Hepatic stellate cell (primary cell): ENCODE measurements at regions not wholly inside any gene's neighbourhood (a gene's known extent, or its start where the extent isn't known, plus 50 kb on each side); places are given as distances from the start of the nearest gene placed in this dataset.
"Not testable (repeated sequence)": the region's sequence is repeated elsewhere in the genome, so short reads cannot be mapped to it uniquely, and the experiment has no call there.

Source experiments
- DNase-seq: peaks from one replicate; pipeline ENCODE4 v3.0.0; 2011; ENCODE audit warnings: low spot score

DNA sequence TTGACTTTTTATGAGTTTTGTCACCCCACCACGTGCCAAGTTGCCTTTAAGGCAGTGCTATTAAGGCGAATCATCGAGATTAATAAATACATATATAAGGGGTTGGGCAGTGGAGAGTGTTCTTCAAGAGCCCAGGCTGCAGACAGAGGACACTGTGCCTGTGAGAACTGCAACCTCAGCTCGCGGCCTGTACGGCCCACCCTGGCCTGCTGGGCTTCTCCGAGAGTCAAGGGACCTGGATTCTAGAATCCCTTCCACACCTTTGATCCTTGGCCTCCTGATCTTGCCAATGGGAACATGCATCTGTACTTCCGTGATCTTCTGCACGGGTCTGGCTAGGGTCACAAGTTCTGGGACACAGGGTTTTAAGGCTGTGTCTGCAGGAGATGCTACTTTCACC, 54.5 kb downstream of the IRX5 start:
- DNase-seq, result no peak

DNA sequence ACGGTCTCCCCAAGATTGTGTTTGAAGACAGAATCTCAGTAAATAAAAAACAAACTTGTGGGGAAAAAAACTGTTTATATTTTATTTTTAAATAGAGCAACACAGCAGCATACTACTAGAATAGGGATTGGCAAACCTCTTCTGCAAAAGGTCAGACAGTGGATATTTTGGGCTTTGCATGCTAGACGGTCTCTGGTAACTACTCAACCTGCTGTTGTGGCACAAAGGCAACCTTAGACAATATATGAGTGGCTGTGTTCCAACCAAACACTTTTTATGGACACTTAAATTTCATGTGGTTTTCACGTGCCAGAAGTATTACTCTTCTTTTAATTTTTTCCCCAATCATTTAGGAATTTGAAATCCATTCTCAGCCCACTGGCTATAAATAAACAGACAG, 55.0 kb downstream of the IRX5 start:
- DNase-seq, result no peak

DNA sequence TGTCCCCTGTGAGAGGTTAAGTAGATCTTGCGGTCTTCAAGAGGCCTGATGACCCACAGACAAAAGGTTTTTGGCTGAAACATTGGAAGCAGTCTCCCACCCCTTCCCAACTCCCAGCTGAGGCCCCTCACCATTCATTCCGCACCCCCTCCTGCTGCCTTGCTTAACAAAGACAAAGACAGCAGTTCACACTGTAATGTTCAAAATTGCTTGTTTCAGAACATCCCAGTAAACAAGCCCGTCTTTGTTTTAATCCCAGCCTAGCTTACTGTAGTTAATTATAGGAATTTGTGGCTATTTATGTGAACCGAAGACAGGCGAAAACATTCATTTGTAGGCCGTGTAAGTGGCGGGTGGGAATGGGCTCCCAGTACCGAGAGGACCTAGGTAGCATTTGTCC, 55.7 kb downstream of the IRX5 start:
- DNase-seq, result no peak

DNA sequence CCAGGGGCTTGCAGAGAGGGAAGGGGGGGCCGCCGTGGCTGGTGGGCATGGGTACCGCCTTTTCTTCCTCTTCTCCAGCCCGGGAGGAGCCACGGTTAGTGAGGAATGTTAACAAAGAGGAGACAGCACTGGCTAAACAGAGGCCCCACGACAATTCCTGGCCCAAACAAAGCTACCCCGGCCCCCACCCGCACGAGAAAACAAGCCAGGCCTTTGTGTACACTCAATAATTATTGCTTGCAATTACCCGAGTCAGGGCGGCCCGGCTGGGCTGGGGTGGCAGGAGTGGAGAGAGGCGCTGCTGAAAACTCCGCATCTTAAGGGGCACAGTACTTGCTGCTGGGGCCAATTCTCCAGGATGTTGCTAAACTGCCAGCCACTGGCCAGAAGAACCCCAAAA, 56.4 kb downstream of the IRX5 start:
- DNase-seq, result no peak

DNA sequence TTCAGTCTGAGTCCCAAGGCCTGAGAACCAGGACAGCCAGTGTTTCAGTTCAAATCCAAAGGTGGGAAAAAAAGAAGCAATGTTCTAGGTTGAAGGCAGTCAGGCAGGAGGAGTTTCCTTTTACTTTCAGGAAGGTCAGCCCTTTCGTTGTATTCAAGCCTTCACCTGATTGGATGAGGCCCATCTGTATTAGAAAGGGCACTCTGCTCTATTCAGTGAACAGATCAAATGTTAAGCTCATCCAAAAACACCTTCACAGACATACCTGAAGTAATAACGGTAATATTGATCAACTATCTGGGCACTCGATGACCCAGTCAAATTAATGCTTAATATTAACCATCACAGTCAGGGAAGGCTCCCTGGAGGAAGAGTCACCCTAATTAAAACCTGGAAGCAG, 60.9 kb downstream of the IRX5 start:
- no peak for DNase-seq

DNA sequence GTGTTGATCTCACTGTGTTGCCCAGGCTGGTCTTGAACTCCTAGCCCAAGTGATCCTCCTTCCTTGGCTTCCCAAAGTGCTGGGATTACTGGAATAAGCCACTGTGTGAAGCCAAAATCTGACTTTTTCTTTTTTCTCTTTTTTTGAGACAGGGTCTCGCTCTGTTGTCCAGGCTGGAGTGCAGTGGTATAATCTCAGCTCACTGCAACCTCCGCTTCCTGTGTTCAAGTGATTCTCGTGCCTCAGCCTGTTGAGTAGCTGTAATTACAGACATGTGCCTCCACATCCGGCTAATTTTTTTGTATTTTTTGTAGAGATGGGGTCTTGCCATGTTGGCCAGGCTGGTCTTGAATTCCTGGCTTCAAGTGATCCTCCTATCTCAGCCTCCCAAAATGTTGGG, 61.3 kb downstream of the IRX5 start:
- DNase-seq, result not testable (repeated sequence)

DNA sequence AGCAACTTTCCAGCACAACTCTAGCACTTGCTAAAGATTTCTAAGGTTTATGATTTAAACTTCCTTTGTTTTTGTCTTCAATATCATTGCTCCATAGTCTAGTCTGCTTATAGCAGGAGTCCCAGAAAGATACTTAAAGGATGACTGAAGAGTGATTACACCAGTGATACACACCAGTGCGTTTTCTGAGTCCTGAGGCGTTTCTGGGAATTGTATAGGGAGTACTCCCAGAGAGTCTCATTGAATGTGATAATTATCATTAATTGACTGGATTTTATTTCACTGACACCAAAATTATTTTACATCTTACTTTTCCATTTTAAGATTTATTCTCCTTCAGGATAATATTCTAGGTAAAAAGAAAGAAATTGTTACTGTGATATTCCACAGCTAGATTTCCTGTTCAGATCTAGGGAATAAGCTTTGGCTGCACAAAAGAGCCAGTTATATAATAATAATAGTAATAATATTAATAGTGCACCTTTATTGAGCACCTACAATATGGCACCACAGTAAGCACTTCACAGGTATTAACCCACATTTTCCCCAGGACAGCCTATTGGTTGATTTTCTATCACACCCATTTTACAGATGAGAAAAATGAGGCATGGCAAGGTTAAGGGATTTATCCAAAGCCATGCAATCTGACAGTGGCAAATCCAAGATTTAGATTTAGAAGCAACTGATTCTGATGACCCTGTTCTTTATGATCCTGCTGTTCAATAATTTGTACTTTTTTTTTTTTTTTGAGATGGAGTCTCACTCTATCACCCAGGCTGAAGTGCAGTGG, 62.6 kb downstream of the IRX5 start:
- no peak for DNase-seq

DNA sequence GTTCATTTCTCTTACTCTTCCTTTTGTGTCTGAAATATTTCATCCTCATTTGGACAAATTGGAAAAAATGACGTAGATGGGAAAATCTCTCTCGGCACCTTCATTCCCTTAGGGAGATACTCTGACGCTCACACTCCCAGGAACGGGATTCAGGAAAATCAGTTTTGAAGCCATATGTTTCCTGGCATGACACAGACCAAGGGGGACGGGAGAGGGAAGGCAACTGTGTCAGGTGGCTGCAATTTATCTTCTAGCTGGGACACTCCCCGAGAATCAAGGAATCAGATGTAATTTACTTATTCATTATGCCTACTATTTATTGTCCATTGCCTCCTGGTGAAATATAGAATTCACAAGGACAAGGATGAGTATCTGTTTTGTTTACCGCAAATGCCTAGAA, 65.5 kb downstream of the IRX5 start:
- DNase-seq, result no peak

DNA sequence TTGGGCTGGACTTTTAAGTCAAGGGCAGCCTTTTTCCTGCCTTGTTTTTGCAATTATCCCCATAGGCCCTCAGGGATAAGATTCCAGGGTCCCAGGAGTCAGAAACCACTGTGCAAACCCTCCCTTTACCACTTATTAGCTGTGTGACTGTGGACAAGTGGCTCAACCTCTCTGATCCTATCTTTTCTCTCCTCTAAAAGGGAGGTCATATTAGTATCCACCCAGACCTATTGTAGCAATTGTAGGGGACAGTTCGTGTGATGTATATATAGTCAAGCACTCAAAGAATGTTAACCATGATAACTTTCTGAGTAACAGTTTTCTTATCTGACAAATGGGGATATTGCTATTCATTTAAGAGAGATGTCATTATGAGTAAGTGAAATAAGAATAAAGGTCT, 68.2 kb downstream of the IRX5 start:
- no peak for DNase-seq

DNA sequence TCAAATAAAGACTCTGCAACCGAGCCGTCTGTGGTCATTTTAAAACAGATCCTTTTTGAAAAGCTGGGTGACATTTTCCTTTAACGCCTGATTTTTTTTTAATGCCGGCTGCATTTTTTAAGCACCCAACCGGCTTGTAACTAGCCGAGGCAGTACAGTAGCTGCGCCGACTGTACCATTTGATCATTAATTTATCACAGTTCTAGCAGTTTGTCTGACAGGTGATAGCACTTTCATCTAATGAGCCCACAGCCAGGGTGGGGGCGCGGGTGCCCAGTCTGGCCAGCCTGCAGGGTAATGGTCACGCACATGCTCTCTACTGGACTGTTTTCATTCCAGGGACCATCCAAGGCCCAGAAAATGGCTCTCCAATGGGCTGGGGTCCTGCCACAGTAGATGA, 68.8 kb downstream of the IRX5 start:
- no peak for DNase-seq

DNA sequence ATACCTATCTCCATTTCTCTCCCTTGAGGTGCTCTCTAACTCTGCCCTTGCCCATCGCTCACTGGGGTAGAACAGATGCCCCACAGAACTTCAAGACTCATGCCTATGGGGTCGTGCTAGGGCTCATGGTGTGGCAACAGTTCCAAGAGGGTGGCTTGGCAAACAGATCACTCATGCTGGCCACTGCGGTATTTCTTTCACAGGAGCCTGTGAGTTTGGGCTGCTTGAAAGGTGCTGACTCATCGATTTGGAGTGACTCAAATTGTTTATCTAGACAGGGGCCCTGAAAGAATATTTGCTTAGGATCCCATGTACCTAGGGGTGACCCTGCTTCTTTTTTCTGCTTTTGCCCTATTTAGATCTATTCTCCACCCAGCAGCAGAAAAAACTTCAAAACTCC, 69.9 kb downstream of the IRX5 start:
- no peak for DNase-seq

DNA sequence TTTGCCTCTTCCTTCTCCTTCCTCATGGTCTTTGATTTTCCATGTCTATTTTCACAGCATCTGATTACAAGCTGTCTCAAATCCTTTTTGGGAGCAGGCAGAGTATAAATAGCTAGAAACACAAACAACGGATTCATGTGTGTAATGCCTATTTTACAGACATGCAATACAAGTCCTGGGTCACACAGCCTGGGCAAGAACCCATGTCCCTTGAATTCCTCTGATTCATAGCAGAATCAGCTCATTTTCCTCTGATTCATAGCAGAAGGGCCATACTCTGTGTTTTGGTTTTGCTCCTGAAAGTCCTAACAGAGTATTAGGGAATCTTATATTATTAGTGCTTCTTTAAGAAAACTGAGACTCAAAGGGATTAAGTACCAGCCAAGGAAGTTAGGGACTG, 71.3 kb downstream of the IRX5 start:
- DNase-seq, result no peak

DNA sequence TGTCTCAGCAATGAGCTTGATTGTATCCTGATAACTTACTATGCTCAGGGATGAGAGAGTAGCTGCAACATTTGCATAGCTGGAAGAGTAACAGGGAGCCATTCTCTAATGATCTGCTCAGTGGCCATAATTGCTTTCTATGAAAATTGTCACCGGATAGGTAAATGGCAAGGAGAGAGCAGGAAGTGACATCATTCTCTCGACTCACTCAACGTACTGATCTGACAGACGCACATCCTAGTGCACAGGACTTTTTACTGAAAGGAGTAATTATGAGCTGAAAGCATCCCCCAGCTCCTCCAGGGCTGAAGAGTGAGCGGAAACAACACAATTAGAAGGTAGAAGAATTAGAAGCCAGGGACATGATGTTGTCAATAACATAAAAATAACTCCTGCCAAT, 71.8 kb downstream of the IRX5 start:
- DNase-seq, result no peak

DNA sequence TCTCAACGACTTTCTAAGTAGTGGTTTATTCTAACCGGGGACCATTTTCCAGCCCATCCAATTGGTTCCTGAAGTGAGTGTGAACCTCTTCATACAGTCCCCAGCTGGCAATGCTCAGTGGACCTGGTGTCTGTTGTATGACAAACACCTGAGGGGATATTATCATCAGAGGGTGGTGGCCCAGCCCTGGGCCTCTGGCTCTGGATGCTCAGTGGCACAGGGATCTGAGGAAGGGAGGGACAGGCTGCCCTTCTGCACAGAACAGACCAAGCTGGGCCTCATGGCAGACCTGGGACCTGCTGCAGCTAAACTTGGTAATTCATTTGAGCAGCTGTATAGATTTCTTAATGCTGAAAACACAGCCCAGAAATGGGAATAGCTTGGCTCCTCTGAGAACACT, 72.6 kb downstream of the IRX5 start:
- DNase-seq, result no peak

DNA sequence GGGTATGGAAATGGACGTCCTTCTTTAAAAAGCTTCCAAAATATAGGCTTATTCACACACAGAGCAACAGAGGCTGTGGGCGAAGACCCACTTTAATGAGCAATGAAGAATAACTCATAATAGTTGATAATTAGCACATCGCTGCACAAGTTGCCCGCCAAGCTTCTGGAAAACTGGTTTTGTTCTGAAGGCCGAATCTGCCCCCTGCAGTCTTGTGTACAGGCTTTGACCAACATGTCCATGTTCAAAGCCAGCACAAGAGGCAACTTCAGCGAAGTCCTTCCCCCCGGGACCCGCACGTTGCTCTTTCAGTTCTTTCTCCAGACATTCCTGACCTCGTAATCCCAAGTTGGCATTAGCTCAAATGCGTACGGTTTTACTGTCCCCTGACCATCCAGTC, 73.3 kb downstream of the IRX5 start:
- no peak for DNase-seq

DNA sequence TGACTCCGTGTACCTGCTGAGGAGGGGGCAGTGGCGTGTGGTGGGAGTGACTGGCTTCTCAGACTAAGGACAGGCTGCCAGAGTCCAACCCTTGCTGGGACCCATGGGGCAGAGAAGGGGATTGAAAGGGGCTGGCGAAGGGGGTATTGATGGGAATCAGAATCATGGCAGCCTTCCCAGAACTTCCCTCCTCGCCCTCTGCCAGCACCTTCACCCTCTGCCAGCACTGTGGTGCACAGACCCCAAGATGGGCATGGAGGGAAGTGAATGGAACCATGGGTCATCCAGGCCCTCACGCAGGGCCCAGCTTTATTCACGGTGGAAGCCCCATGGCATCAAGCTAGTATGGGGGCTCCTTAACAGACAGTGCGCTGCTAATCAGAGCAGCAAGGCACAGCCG, 76.8 kb downstream of the IRX5 start:
- DNase-seq, result no peak

DNA sequence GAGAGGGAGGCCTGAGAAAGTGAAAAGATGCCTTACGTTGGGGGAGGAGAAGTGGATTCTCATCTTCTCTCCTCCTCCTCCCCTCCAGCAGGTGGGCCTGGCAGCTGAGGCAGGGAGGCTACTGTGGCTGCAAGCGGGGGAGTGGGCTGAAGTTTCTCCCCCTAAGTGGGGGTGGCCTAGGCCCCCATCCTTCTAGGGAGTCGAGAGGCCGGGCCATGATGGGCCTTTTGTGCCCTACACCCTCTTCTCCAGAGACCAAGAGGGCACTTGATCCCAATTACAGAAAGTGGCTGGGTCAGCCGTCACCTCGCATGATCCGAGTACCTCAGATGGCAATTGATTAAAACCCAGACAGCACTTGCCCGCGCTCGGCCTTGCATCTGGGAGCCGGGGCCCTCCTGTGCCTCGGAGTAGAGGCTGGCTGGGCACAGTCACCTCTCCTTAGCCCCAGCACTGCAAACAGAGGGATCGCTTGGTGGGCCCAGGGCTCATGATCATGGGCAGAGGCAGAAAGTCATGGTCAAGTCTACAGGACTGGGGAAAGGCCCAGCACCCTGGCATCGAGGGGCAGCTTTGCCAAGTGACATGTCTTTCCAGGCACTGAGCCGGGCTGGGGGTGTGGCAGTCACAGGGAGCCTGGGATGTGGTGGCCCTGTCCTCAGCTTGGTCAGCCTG, 78.3 kb downstream of the IRX5 start:
- no peak for DNase-seq

DNA sequence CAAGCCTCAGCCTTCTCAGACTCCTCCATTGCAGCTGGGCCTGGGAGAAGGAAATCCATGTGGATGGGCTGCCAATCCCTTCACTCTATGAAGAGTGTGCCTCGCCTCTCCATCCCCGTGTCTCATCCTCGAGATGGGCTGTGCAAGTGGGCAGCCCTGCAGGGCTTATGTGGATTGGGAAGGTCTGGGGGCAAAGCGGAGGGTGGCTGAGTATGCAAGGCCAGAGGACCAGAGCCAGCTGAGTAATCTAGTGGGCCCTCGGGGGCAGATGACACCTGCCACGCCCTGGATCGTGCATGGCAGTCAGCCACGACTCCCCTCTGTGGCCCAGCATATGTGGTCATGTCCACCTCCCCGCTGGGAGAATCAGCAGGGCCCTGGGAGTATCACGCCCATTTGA, 78.9 kb downstream of the IRX5 start:
- DNase-seq, result no peak

DNA sequence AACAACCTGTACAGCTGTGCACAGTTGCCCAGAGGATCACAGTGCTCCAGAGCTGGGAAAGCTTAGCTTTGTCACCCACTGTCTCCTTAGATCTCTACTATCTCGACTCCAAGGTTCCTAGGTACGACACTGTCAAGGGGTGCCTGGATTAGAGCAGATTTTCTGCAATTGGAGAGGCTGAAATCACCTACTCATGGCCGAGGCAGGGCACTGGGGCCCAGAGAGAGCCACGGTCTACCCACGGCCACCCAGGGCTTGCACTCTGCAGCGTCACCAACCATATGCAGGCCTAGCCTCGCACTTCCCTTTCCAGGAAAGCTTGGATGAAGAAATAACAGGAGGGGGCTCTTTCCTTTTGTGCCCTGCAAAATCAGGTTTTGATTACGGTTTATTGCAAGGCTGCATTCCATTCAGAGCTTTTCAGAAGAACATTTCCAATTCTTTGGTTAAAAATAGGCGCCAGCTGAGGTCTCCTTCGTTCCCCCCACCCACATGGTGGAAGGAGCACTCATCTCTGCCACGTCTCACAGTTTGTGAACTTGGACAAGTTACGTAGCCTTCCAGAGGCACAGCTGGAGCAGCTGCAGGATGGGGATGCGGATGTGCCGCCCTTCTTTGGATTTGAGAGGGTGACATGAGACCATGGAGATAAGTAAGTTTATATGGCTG, 80.0 kb downstream of the IRX5 start:
- no peak for DNase-seq

DNA sequence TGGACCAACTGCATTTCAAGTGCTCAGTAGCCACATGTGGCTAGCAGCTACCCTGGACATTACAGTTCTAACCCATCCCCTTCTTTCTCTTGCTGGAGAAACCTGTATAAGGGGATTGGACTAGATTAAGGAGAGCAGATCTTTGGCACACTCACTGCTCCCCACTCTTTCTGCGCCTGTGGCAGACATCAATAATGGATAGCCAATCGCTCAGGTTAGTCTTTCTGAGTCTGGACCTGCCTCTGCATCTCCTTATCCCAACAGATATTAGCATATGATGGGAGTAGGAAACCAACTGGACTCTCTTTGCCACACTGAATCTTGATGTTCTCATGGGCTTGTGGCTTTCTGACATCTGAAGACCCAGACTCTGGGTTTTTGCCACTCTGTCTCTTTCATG, 81.7 kb downstream of the IRX5 start:
- DNase-seq, result no peak

DNA sequence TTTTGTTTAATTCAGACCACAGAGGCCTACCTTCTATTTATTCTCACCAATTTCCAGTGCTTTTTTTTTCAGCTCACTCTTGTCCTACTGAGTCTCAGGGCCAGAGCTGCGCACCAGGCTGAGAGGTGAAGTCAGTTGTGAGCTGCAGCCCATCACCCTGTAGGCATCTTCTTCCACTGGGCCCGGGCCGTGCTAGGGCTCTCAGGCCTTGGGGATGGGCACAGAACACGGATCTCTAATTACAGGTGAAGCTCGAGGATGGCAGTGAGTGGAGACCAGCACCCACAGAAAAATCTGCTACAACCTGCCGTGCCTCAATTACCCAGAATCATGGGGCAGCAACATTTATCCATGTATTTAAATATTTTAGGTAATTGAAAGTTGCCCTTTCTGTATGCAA, 82.1 kb downstream of the IRX5 start:
- no peak for DNase-seq

DNA sequence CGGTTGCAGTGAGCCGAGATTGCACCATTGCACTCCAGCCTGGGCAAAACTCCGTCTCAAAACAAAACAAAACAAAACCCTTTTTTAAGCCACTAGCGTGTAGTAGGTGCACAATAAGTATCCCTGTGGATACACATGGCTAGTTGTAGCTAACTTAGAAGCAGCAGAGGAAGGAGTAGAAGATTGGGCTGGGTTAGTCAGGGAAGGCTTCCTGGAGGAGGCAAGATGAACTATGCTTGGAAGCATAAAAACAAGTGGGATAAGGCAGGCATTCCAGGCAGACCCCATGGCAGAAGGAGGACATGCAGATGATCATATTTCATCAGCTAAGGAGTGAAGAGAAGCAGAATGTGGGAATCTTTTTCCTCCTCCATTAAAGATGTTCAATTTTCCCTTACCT, 83.4 kb downstream of the IRX5 start:
- no peak for DNase-seq

DNA sequence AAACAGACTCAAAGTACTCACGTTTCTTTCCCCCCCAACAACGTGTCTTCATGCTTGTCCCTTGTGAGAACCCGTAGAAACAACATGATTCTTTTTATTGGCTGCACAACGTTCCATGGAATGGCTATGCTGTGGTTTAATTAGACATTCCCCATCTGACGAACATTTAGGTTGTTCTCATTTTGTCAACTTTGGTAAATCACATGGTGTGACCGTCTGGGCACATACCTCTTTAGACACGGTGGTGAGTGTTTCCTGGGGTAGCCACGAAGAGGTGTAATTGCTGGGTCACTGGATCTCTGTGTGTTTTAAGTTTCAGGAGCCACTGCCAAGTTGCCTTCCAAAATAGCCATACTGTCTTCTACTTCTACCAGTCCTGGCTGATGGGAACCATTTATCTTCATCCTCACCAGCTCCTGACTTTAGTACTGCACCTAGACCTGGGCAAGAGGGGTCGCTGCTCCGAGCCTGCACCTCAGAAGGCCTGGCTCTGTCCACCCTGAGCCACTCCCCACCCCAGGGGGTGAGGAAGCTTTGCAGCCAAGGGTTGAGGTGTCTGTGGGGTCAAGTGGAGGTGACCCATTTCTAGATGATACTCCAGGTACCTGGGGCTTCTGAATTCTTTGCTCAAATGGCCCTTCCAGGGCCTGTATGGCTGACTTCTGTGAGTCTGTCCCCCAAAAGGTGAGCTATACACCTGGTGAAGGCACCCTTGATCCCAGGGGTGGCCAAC, 84.7 kb downstream of the IRX5 start:
- DNase-seq, result no peak
